ENCODE measurements at regions not wholly inside any gene's neighbourhood (a gene's known extent, or its start where the extent isn't known, plus 50 kb on each side); places are given as distances from the start of the nearest gene placed in this dataset.
"Not testable (repeated sequence)": the region's sequence is repeated elsewhere in the genome, so short reads cannot be mapped to it uniquely, and the experiment has no call there.

- Histone ChIP-seq H3K27me3 (ENCODE audit: control insufficient read depth, insufficient read depth, low read length) (no peaks in the 10 kb centered on the region), H3K4me1 (ENCODE audit: control insufficient read depth, insufficient read depth, low read length) (no peaks in the 10 kb centered on the region), H3K36me3 (ENCODE audit: control insufficient read depth, insufficient read depth, low read length) (no peaks in the 10 kb centered on the region), H3K9me3 (ENCODE audit: control insufficient read depth, insufficient read depth, low read length) (no peaks in the 10 kb centered on the region), H3K4me3 (ENCODE audit: low read length) (no peak overlapping the region), H3K27ac (ENCODE audit: low read length) (no peak overlapping the region)
- Mint-ChIP-seq H3K4me1 (no peaks in the 10 kb centered on the region), H3K9me3 (no peaks in the 10 kb centered on the region), H3K4me3 (no peak overlapping the region), H3K27me3 (ENCODE audit: low read depth in 2 of 2) (peaks cover 21 to 23% of the 10 kb centered on the region in 2 donors), H3K36me3 (no peaks in the 10 kb centered on the region), H3K27ac (no peak overlapping the region)
- no peak for DNase-seq
- WGBS (ENCODE audit: insufficient coverage), result 92% methylated on average over 7 of the region's 7 CpGs
- no peak for TF ChIP-seq CTCF (IDR thresholded peaks at IDR 0.05)
- no peak for ATAC-seq
- intact Hi-C loops (cut with micrococcal nuclease), result no loop called here
Measured at GRCh38 chr9:38125889-38126288, 56.9 kb upstream of the SHB start.

- H3K4me1 ChIP-seq (ENCODE audit: control insufficient read depth, insufficient read depth, low read length); H3K4me3 Mint-ChIP-seq; H3K4me1 Mint-ChIP-seq; H3K27ac Mint-ChIP-seq; H3K36me3 Mint-ChIP-seq; H3K27ac ChIP-seq (ENCODE audit: low read length); H3K9me3 Mint-ChIP-seq; H3K27me3 ChIP-seq (ENCODE audit: control insufficient read depth, insufficient read depth, low read length); H3K4me3 ChIP-seq (ENCODE audit: low read length); H3K36me3 ChIP-seq (ENCODE audit: control insufficient read depth, insufficient read depth, low read length); DNase-seq; intact Hi-C loops (cut with micrococcal nuclease); H3K9me3 ChIP-seq (ENCODE audit: control insufficient read depth, insufficient read depth, low read length): not testable (repeated sequence)
- WGBS (ENCODE audit: insufficient coverage), result 100% methylated on average over 1 of the region's 1 CpG
- peaks cover 30 to 32% of the 10 kb centered on the region in 2 donors for H3K27me3 Mint-ChIP-seq (ENCODE audit: low read depth in 2 of 2)
- ATAC-seq, result peak in 2 of 3 donors; percentile 53 to 71
Measured at GRCh38 chr9:38123359-38123758, 54.3 kb upstream of the SHB start.

- Mint-ChIP-seq H3K4me1 (no peaks in the 10 kb centered on the region), H3K36me3 (no peaks in the 10 kb centered on the region), H3K27me3 (ENCODE audit: low read depth in 2 of 2) (peaks cover 22 to 24% of the 10 kb centered on the region in 2 donors), H3K9me3 (no peaks in the 10 kb centered on the region), H3K4me3 (no peak overlapping the region), H3K27ac (no peak overlapping the region)
- TF ChIP-seq CTCF (IDR thresholded peaks at IDR 0.05), result no peak
- ATAC-seq (no peak), DNase-seq (no peak)
- intact Hi-C loops (cut with micrococcal nuclease), result no loop called here
- Histone ChIP-seq H3K4me1 (ENCODE audit: control insufficient read depth, insufficient read depth, low read length) (no peaks in the 10 kb centered on the region), H3K9me3 (ENCODE audit: control insufficient read depth, insufficient read depth, low read length) (no peaks in the 10 kb centered on the region), H3K36me3 (ENCODE audit: control insufficient read depth, insufficient read depth, low read length) (no peaks in the 10 kb centered on the region), H3K27me3 (ENCODE audit: control insufficient read depth, insufficient read depth, low read length) (no peaks in the 10 kb centered on the region), H3K27ac (ENCODE audit: low read length) (no peak overlapping the region), H3K4me3 (ENCODE audit: low read length) (no peak overlapping the region)
- WGBS (ENCODE audit: insufficient coverage), result 88% methylated on average over 6 of the region's 6 CpGs
Measured at GRCh38 chr9:38120961-38121360, 51.9 kb upstream of the SHB start.

GRCh38 chr9:38119560-38120236 is 50.7 kb upstream of the SHB start:
- intact Hi-C loops (cut with micrococcal nuclease), result no loop called here
- no peak for DNase-seq

More at GRCh38 chr9:38119560-38120236, 50.7 kb upstream of the SHB start:
- H3K4me1 ChIP-seq (ENCODE audit: control insufficient read depth, insufficient read depth, low read length), result no peaks in the 10 kb centered on the region
- peaks cover 12 to 19% of the 10 kb centered on the region in 2 donors for H3K27me3 Mint-ChIP-seq (ENCODE audit: low read depth in 2 of 2)
- H3K4me3 ChIP-seq (ENCODE audit: low read length), result no peak overlapping the region
- no peaks in the 10 kb centered on the region for H3K4me1 Mint-ChIP-seq
- H3K27ac ChIP-seq (ENCODE audit: low read length), result no peak overlapping the region
- TF ChIP-seq CTCF (IDR thresholded peaks at IDR 0.05), result no peak
- H3K9me3 Mint-ChIP-seq, result no peaks in the 10 kb centered on the region
- no peaks in the 10 kb centered on the region for H3K9me3 ChIP-seq (ENCODE audit: control insufficient read depth, insufficient read depth, low read length)
- no peaks in the 10 kb centered on the region for H3K36me3 Mint-ChIP-seq
- H3K27me3 ChIP-seq (ENCODE audit: control insufficient read depth, insufficient read depth, low read length), result no peaks in the 10 kb centered on the region
- WGBS (ENCODE audit: insufficient coverage), result 82% methylated on average over 5 of the region's 5 CpGs
- no peak overlapping the region for H3K27ac Mint-ChIP-seq
- no peak overlapping the region for H3K4me3 Mint-ChIP-seq
- ATAC-seq, result no peak
- H3K36me3 ChIP-seq (ENCODE audit: control insufficient read depth, insufficient read depth, low read length), result no peaks in the 10 kb centered on the region
